ENCODE measurements at regions not wholly inside any gene's neighbourhood (a gene's known extent, or its start where the extent isn't known, plus 50 kb on each side); places are given as distances from the start of the nearest gene placed in this dataset.

- DNase-seq (ENCODE audit: missing footprints), result peak; percentile 64
- ATAC-seq, result no peak
- intact Hi-C loops (cut with DNase I), result no loop called here
Measured at GRCh38 chr6:44051515-44051914, 75.7 kb downstream of the MRPL14 start.

DNA sequence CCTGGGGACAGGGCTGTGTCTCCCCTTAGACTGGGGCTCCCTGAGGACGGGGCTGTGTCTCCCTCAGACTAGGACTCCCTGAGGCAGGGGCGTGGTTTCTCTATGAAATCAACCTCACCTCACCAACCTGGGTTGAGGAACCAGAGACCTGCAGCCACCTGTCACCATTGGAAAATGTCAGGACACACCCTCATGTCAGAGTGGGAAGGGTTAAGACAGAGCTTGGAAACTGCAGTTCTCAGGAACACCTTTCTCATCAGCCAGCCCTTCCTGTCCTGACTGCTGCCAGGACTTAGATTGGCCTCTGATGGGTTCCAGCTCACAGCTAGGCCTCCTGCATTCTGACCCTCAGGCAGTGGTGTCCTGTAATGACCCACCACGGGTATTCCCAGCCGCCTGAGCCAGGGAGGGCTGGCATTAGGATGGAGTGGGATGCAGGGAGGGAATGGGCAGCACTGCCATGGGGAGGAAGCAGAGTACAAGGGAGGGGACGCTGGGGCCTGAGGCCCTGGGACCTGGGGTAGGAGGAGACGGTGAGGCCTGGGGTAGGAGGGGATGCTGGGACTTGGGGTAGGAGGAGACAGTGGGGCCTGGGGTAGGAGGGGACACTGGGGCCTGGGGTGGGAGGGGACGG is 76.3 kb downstream of the MRPL14 start:
- DNase-seq (ENCODE audit: missing footprints) (peak; percentile 14), ATAC-seq (peak; percentile 26)
- intact Hi-C loops (cut with DNase I), result no loop called here

GRCh38 chr6:44049989-44050871 is 77.0 kb downstream of the MRPL14 start:
- DNase-seq (ENCODE audit: missing footprints), result peak; percentile 11
- intact Hi-C loops (cut with DNase I), result loop anchor here (5.0 kb wide), 1 partner anchor 38 kb away; no protein-coding TSS in a partner anchor
- no peak for ATAC-seq

GRCh38 chr6:44049163-44049988 is 77.9 kb downstream of the MRPL14 start:
- intact Hi-C loops (cut with DNase I), result loop anchor here (5.0 kb wide), 1 partner anchor 37 kb away; no protein-coding TSS in a partner anchor
- DNase-seq (ENCODE audit: missing footprints), result peak; percentile 7
- no peak for ATAC-seq

GRCh38 chr6:44048277-44048676 is 79.0 kb downstream of the MRPL14 start:
- intact Hi-C loops (cut with DNase I), result loop anchor here (5.0 kb wide), 1 partner anchor 36 kb away; no protein-coding TSS in a partner anchor
- ATAC-seq, result no peak
- peak; percentile 2 for DNase-seq (ENCODE audit: missing footprints)

- DNase-seq (ENCODE audit: missing footprints) (peak; percentile 48), ATAC-seq (no peak)
- intact Hi-C loops (cut with DNase I), result loop anchor here (5.0 kb wide), 1 partner anchor 36 kb away; no protein-coding TSS in a partner anchor
Measured at GRCh38 chr6:44047801-44048200, 79.5 kb downstream of the MRPL14 start.

GRCh38 chr6:44047179-44047546 is 80.1 kb downstream of the MRPL14 start:
- ATAC-seq (no peak), DNase-seq (ENCODE audit: missing footprints) (peak; percentile 14)
- intact Hi-C loops (cut with DNase I), result loop anchor here (5.0 kb wide), 1 partner anchor 35 kb away; no protein-coding TSS in a partner anchor

- intact Hi-C loops (cut with DNase I), result loop anchor here (5.0 kb wide), 1 partner anchor 34 kb away; no protein-coding TSS in a partner anchor
- ATAC-seq, result no peak
- DNase-seq (ENCODE audit: missing footprints), result peak; percentile 6
Measured at GRCh38 chr6:44046516-44047178, 80.6 kb downstream of the MRPL14 start.

GRCh38 chr6:44045672-44046015 is 81.6 kb downstream of the MRPL14 start:
- intact Hi-C loops (cut with DNase I), result loop anchor here (5.0 kb wide), 1 partner anchor 33 kb away; no protein-coding TSS in a partner anchor

GRCh38 chr6:44044940-44045671 is 82.1 kb downstream of the MRPL14 start:
- ATAC-seq (no peak), DNase-seq (ENCODE audit: missing footprints) (no peak)
- intact Hi-C loops (cut with DNase I), result loop anchor here (5.0 kb wide), 1 partner anchor 33 kb away; no protein-coding TSS in a partner anchor

More at GRCh38 chr6:44045672-44046015, 81.6 kb downstream of the MRPL14 start:
- ATAC-seq (peak; percentile 79), DNase-seq (ENCODE audit: missing footprints) (peak; percentile 70)

DNA sequence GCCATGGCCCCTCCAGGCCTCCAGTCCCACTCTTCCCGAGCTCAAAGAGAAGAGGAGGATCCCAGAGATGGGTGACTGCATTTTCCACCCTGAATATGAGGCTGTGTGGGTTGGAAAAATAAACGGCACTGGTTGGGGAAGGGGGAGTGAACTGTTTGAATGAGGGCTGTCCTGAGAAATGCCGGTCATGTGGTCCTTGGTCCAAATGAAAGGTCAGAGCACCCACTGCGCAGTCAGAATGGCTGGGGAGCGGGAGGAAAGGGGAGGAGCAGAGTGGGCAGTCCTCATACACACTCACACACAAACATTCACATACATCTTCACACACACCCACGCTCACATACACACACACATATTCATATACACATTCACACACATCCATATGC is 83.1 kb downstream of the MRPL14 start:
- intact Hi-C loops (cut with DNase I), result no loop called here
- peak; percentile 18 for DNase-seq (ENCODE audit: missing footprints)
- ATAC-seq, result no peak

GRCh38 chr6:44043479-44044153 is 83.6 kb downstream of the MRPL14 start:
- peak; percentile 34 for DNase-seq (ENCODE audit: missing footprints)
- peak; percentile 33 for ATAC-seq
- intact Hi-C loops (cut with DNase I), result no loop called here

DNA sequence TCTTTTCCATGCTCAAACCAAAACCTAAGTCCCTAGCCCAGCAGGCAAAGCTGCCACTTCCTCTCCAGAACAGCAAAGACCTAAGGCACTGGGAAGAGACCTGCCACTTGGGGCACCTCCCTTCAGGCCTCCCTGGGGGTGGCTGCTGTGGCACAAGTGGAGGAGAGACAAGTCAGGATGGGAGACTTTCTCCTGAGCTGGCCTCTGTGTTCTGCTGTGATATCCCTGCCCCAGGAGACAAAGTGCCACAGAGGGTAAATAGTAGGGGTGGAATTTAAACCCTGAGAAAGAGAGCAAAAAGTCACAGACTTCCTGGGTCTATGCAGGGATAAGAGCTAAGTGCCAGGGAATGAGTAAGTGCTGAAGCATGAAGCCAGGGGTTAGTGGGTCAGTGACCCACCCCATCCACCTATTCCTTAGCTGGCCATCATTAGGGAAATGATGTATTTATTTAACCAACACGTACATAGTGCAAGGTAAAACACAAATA is 84.2 kb downstream of the MRPL14 start:
- DNase-seq (ENCODE audit: missing footprints) (peak; percentile 15), ATAC-seq (no peak)
- intact Hi-C loops (cut with DNase I), result no loop called here

GRCh38 chr6:44042261-44042988 is 84.8 kb downstream of the MRPL14 start:
- ATAC-seq (no peak), DNase-seq (ENCODE audit: missing footprints) (peak; percentile 37)

GRCh38 chr6:44041461-44042260 is 85.6 kb downstream of the MRPL14 start:
- ATAC-seq (no peak), DNase-seq (ENCODE audit: missing footprints) (no peak)
- intact Hi-C loops (cut with DNase I), result no loop called here

More at GRCh38 chr6:44042261-44042988, 84.8 kb downstream of the MRPL14 start:
- intact Hi-C loops (cut with DNase I), result no loop called here

- no peak for DNase-seq (ENCODE audit: missing footprints)
Measured at GRCh38 chr6:44040786-44041185, 86.5 kb downstream of the MRPL14 start.

More at GRCh38 chr6:44040786-44041185, 86.5 kb downstream of the MRPL14 start:
- intact Hi-C loops (cut with DNase I), result no loop called here
- ATAC-seq, result no peak

Data from Right ventricle myocardium inferior (tissue), 1 donor.